GM23248 (cell line): ENCODE measurements at regions not wholly inside any gene's neighbourhood (a gene's known extent, or its start where the extent isn't known, plus 50 kb on each side); places are given as distances from the start of the nearest gene placed in this dataset.

Source experiments
- EZH2 ChIP-seq: fragments of 200-600 bp; sonication (generic); IDR thresholded peaks from 2 replicates; pipeline ENCODE4 v1.6.1; 2018; ENCODE audit warnings: antibody characterized with exemption, mild to moderate bottlenecking; ENCODE audit not compliant: insufficient read depth, poor library complexity, severe bottlenecking
- EZH2phosphoT487 ChIP-seq: fragments of 200-600 bp; sonication (generic); IDR thresholded peaks from 2 replicates; pipeline ENCODE4 v1.6.1; 2018; ENCODE audit warnings: antibody characterized with exemption, moderate library complexity, mild to moderate bottlenecking, low read depth; ENCODE audit not compliant: insufficient read depth

GRCh38 chr6:90415178-90415577 lies 118.5 kb upstream of the BACH2 start:
- TF ChIP-seq EZH2: no peak
- no peak for TF ChIP-seq EZH2phosphoT487
